ENCODE measurements at regions not wholly inside any gene's neighbourhood (a gene's known extent, or its start where the extent isn't known, plus 50 kb on each side); places are given as distances from the start of the nearest gene placed in this dataset.

- H3K27me3 ChIP-seq (ENCODE audit: control insufficient read depth in 2 of 2, insufficient read depth in 2 of 2, low read length in 2 of 2) = no peaks in the 10 kb centered on the region
- H3K27ac ChIP-seq (ENCODE audit: extremely low read depth, low read depth, low read length) = no peak overlapping the region
- no peaks in the 10 kb centered on the region for H3K36me3 ChIP-seq (ENCODE audit: control insufficient read depth, insufficient read depth, low read length)
- H3K4me3 ChIP-seq = no peak overlapping the region
- POLR2A ChIA-PET = no interaction called here
- no TSS peak for BruUV-seq (replicated peaks)
- intact Hi-C loops (cut with micrococcal nuclease) = no loop called here
- in situ Hi-C loops (cut with MboI) = no loop called here
- H4K20me1 ChIP-seq (replicated peaks; ENCODE audit: control insufficient read depth, insufficient read depth, low read length) = no peaks in the 10 kb centered on the region
- no peaks in the 10 kb centered on the region for H3K79me2 ChIP-seq (ENCODE audit: control insufficient read depth, insufficient read depth, low read length)
- no peaks in the 10 kb centered on the region for H3K9me1 ChIP-seq (ENCODE audit: control insufficient read depth, insufficient read depth, low read length)
- no peak overlapping the region for H3K4me2 ChIP-seq (ENCODE audit: insufficient read depth, low read length)
- CTCF ChIA-PET (ENCODE audit: low intra/inter-chr PET ratio) = no interaction called here
- no peaks in the 10 kb centered on the region for H3K9me3 ChIP-seq (replicated peaks; ENCODE audit: control insufficient read depth, insufficient read depth, low read depth, low read length)
- 13% methylated on average over 1 of the region's 1 CpG for WGBS (ENCODE audit: insufficient coverage, low coverage, missing lambda C conversion rate)
- TF ChIP-seq RBM34 (IDR thresholded peaks at IDR 0.05; ENCODE audit: borderline replicate concordance, insufficient read depth, low read length) (no peak), NR2F6 (CRISPR knock-in tag; IDR thresholded peaks at IDR 0.05) (no peak)
- FAIRE-seq = no peak
- no peaks in the 10 kb centered on the region for H3K4me1 ChIP-seq (replicated peaks in 1 of 2; ENCODE audit: control insufficient read depth in 2 of 2, insufficient read depth in 2 of 2, low read length in 2 of 2)
- H3K9ac ChIP-seq (ENCODE audit: insufficient read depth in 1 of 2, low read depth in 2 of 2, low read length in 2 of 2) = no peak overlapping the region
- ATAC-seq = no peak
- no peak overlapping the region for H2AFZ ChIP-seq (ENCODE audit: low read depth, low read length)
- no peak for DNase-seq (ENCODE audit: extremely low read depth in 1 of 4, low spot score in 3 of 4)
Measured at GRCh38 chr13:69618838-69619237, 488.8 kb upstream of the ATXN8OS start.

DNA sequence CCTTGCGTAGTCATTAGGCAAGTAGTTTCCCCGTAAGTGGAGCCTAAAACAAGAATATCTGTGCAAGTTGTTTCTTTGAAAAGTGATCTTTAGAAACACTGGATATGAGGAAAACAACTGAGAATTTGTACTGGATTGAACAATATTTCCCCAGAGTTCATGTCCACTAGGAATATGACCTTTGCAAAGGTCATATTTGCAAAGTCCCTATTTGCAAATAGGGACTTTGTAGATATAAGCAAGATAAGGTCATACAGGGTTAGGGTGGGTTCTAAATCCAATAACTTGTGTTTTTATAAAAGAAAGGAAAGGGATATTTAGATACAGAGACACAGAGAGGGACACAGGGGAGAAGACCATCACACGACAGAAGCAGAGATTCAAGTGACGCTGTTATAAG is 489.2 kb upstream of the ATXN8OS start:
- Histone ChIP-seq H3K9me1 (ENCODE audit: control insufficient read depth, insufficient read depth, low read length) (no peaks in the 10 kb centered on the region), H3K79me2 (ENCODE audit: control insufficient read depth, insufficient read depth, low read length) (no peaks in the 10 kb centered on the region), H3K9me3 (replicated peaks; ENCODE audit: control insufficient read depth, insufficient read depth, low read depth, low read length) (no peaks in the 10 kb centered on the region), H3K36me3 (ENCODE audit: control insufficient read depth, insufficient read depth, low read length) (no peaks in the 10 kb centered on the region), H4K20me1 (replicated peaks; ENCODE audit: control insufficient read depth, insufficient read depth, low read length) (no peaks in the 10 kb centered on the region), H3K27me3 (ENCODE audit: control insufficient read depth in 2 of 2, insufficient read depth in 2 of 2, low read length in 2 of 2) (no peaks in the 10 kb centered on the region), H2AFZ (ENCODE audit: low read depth, low read length) (no peak overlapping the region), H3K9ac (ENCODE audit: insufficient read depth in 1 of 2, low read depth in 2 of 2, low read length in 2 of 2) (no peak overlapping the region), H3K27ac (ENCODE audit: extremely low read depth, low read depth, low read length) (no peak overlapping the region), H3K4me2 (ENCODE audit: insufficient read depth, low read length) (no peak overlapping the region), H3K4me3 (no peak overlapping the region), H3K4me1 (replicated peaks in 1 of 2; ENCODE audit: control insufficient read depth in 2 of 2, insufficient read depth in 2 of 2, low read length in 2 of 2) (no peaks in the 10 kb centered on the region)
- WGBS (ENCODE audit: insufficient coverage, low coverage, missing lambda C conversion rate) = 35% methylated on average over 3 of the region's 4 CpGs
- no peak for FAIRE-seq
- intact Hi-C loops (cut with micrococcal nuclease) = no loop called here
- TF ChIP-seq TCF3 (CRISPR knock-in tag; IDR thresholded peaks at IDR 0.05) (no peak), ZC3H11A (IDR thresholded peaks at IDR 0.05; ENCODE audit: low read depth, low read length) (no peak), CTCFL (IDR thresholded peaks at IDR 0.05; ENCODE audit: borderline replicate concordance, insufficient read depth, low read depth, low read length, poor library complexity, severe bottlenecking) (no peak)
- no peak for ATAC-seq
- BruUV-seq (replicated peaks) = no TSS peak
- POLR2A ChIA-PET = no interaction called here
- in situ Hi-C loops (cut with MboI) = no loop called here
- DNase-seq (ENCODE audit: extremely low read depth in 1 of 4, low spot score in 3 of 4) = no peak
- CTCF ChIA-PET (ENCODE audit: low intra/inter-chr PET ratio) = no interaction called here

All from K562 (cell line).